NCI-H226 (cell line): ENCODE measurements at regions not wholly inside any gene's neighbourhood (a gene's known extent, or its start where the extent isn't known, plus 50 kb on each side); places are given as distances from the start of the nearest gene placed in this dataset.

Experiments used
- DNase-seq: peaks from one replicate; pipeline ENCODE4 v3.0.0-alpha.2; 2015

- no peak for DNase-seq
Observed at GRCh38 chr14:38761033-38761432, 342.0 kb downstream of the SEC23A start.

GRCh38 chr14:38758661-38759060 is 344.4 kb downstream of the SEC23A start:
- no peak for DNase-seq

GRCh38 chr14:38755036-38755435 is 348.0 kb downstream of the SEC23A start:
- peak; percentile 75 for DNase-seq

GRCh38 chr14:38752750-38753149 is 350.3 kb downstream of the SEC23A start:
- no peak for DNase-seq

GRCh38 chr14:38752341-38752740 is 350.7 kb downstream of the SEC23A start:
- DNase-seq: no peak

GRCh38 chr14:38751459-38751858 is 351.6 kb downstream of the SEC23A start:
- no peak for DNase-seq

DNA sequence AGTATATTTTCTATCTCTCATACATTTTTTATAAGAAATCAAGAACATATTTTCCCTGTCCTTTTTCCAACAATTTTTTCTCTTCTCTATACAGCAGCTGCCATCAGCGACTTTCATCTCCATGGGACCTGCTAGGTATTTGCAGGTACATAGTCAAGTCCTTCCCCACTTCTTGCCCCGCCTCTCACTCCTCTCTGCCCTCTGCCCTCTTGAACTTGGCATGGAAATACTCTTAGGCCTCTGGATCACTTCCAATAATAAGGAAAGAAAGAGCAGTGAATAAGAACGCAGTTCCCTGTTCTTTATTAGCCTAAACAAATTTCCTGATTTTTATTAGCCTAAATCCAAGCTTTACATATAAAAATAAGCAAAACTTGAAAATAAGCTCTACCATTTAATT is 353.1 kb downstream of the SEC23A start:
- DNase-seq: no peak

DNA sequence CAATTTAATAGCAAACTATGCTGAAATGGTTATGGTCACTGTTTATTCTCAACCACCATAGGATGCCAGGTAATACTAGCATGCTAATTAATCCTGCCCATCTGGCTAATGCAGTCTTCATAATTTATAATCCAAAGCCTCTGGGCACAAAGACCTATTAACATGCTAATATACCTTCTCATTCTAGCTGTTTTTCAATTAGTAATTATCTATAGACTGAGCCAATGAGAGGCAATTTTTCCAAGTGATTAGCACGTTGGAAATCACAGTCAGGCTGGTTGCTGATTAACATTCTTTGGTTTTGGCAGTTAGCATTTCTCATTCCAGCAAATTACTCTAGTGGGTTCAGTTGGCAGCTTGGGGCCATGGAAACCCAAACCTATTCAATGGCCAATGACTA is 357.2 kb downstream of the SEC23A start:
- no peak for DNase-seq

DNA sequence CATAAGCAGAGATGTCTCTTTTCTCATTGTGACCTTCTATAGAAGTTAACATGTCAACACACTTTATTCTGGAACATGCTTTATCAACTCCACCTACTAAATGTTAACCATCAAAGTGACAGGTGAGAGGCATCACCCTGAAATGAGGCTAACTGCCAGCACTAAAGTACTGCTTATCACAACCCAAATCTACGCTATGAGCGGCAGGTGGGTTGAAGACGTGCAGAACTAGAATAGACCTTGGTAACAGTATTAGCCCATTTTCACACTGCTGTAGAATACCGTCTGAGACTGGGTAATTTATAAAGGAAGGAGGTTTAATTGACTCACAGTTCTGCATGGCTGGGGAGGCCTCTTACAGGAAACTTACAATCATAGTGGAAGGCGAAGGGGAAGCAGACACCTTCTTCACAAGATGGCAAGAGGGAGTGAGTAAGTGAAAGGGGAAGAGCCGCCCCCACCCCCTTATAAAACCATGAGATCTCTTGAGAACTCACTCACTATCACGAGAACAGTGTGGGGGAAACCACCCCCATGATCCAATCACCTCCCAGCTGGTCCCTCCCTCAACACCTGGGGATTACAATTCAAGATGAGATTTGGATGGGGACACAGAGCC is 359.0 kb downstream of the SEC23A start:
- DNase-seq: no peak

DNA sequence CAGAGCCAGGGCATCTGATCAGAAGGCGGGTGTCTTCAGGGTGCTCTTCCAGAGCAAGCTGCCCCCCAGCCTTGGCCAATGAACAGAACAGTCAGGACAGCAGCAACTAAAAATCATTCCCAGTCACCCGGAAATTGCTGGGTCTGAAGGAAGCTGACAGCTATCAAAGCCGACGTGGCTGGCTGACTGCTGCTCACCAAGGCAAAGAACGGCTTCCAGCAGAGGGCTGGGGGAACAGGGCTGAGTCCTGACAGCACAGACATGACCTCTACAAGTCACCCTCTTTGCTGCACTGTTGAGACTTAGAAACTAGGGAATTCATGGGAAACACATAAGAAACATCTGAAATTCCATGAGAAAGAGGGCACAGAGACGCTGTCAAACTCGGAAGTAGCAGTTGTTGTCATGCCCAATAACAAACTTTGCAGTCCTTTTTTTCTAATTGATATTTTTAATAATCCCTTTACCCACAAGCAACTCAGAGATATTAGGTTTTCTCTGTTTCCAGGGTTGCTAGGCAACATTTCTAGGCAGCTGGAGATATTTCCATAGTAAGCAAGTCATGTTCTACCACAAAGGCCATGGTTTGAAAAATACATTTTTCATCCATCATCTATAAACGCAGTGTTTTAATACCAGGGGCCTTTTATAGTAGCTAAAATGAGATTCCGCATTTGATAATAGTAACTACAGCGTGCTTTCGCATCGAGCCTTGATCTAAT is 365.2 kb downstream of the SEC23A start:
- no peak for DNase-seq

GRCh38 chr14:38735005-38735404 is 368.0 kb downstream of the SEC23A start:
- no peak for DNase-seq

DNA sequence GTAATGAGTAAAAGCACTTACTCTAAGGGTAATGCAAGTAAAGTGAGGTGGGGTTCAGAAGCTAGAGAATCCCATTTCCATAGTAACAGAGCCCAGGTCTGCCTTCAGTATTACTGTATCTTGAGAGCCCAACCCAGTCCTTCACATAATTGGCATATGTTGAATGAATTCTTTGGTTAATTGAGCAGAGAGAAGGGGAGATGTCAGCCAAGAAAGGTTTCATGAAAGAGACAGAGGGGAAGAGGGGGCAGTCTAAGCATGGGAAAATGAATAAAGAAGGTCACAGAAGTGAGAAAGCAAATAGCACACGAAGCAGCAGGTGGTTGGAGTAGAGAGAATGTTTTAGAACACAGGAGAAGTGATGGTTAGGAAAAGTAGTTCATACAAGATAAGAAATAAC is 371.1 kb downstream of the SEC23A start:
- DNase-seq: no peak

GRCh38 chr14:38730420-38730819 is 372.6 kb downstream of the SEC23A start:
- DNase-seq: no peak

DNA sequence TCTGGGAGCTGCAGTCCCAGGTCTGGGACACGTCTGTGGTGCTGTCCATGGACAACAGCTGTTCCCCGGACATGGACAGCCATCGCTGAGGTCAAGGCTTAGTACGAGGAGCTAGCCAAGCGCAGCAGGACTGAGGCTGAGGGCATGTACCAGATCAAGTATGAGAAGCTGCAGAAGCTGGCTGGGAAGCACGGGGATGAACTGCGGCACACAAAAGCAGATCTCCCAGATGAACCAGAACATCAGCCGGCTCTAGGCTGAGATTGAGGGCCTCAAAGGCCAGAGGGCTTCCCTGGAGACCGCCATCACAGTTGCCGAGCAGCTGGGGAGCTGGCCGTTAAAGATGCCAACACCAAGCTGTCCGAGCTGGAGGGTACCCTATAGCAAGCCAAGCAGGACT is 375.3 kb downstream of the SEC23A start:
- no peak for DNase-seq

GRCh38 chr14:38724621-38725020 is 378.4 kb downstream of the SEC23A start:
- no peak for DNase-seq

- no peak for DNase-seq
Observed at GRCh38 chr14:38723959-38724358, 379.1 kb downstream of the SEC23A start.

- DNase-seq: no peak
Observed at GRCh38 chr14:38723277-38723676, 379.8 kb downstream of the SEC23A start.

DNA sequence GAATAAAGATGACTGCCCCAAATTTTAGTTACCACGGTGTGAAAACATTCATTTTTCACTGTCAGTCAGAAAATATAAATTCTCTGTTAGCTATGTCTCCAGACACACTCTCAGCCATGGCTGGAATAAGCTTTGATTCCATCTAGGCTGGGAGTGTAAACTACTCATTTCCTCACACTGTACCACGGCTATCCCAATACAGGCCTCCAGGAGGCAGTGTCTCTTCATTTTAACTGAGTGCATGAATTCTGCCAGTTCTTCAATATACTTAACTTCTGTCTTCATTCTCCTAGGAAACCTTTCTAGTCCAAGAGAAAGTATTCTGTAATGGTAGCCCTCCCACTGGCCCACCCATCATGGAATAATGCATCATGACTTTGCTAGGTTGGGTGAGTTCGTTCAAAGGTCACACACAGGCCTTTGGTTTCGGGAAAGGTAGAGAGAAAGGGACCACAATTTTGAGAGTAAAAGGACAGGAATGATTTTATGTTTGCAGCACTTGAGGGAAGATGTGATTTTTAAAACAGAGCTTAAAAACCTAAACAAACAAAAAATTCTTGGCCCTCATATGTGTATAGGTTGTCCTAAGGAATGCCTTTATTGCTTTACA is 381.1 kb downstream of the SEC23A start:
- DNase-seq: peak; percentile 10

DNA sequence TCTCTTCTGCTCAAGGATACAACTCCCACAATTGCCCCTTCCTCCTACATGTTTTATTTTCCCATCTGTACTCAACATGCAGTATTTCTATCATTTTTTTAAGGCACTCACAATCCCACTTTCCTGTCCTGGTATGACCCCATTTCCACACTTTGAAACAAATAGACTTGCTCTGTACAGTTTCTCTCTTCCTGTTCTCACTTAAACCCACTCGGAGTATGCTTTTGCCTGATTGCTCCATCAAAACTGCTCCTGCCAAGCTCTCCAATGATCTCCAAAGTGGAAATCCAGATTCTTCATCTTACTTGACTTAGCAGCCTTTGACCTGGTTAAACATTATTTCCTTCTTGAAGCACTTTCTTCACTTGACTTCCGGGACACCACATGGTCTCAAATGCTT is 384.5 kb downstream of the SEC23A start:
- no peak for DNase-seq

GRCh38 chr14:38716926-38717325 is 386.1 kb downstream of the SEC23A start:
- no peak for DNase-seq

DNA sequence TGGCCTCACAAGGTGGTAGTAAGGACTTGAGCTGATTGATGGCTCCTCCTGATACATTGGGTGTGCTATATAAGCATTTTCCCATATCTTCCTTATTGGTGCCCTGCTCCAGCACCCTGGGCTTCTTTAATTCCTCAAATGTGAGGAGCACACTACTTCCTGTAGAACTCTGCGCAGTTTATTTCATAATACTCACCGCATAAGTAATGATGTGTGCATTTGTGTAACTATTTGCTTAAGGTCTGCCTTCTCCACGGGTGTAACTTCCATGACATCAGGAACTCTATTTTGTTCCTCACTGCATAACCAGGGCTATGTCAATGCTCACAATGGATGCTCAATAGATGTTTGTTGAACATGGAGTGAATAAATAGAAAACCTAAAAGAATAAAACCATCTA is 392.2 kb downstream of the SEC23A start:
- no peak for DNase-seq

DNA sequence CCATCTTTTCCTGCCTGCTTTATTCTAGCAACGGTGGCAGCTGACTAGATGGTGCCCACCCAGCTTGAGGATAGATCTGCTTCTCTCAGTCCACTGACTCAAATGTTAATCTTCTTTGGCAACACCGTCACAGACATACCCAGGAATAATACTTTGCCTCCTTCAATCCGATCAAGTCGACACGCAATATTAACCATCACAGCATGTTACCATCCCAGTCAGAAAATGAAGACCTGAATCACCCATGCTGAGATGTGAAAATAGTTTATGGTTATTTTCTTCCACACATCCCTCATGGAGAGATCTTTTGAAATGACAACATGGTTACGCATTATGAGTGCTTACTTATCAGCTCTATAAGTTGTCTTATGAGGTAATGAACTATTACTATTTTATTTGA is 392.8 kb downstream of the SEC23A start:
- no peak for DNase-seq

GRCh38 chr14:38705220-38705619 is 397.8 kb downstream of the SEC23A start:
- DNase-seq: no peak

DNA sequence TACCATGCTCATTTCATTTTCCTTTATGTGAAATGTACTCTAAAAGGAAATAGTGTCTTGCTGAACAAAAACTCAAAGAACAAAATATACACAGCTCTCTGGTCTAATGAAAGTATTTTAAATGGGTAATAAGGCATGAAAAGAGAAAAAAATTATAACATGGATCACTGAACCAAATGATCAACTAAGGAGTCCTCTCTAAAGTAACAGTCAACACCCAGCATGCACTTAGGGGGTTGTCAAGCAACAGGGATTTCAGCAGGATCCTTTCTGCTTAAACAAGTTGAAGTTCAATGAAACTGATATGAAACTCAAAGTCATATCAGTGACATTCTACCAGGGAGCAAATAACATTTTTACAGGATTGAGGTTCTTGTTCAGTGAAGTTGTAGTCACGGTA is 398.8 kb downstream of the SEC23A start:
- no peak for DNase-seq

DNA sequence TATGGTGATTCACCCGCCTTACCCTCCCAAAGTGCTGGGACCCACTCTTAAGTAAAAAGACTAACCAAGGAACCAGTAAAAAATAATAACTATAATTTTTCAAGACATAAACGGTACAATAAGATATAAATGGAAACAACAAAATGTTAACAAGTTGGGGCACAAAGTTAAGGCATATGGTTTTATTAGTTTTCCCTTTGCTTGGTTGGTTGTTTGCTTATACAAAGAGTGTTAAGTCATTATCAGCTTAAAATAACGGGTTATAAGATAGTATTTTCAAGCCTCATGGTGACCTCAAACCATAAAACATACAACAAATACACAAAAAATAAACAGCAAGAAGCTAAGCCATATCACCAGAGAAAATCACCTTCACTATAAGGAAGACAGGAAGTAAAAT is 406.1 kb downstream of the SEC23A start:
- no peak for DNase-seq
